ENCODE measurements at regions not wholly inside any gene's neighbourhood (a gene's known extent, or its start where the extent isn't known, plus 50 kb on each side); places are given as distances from the start of the nearest gene placed in this dataset.

DNA sequence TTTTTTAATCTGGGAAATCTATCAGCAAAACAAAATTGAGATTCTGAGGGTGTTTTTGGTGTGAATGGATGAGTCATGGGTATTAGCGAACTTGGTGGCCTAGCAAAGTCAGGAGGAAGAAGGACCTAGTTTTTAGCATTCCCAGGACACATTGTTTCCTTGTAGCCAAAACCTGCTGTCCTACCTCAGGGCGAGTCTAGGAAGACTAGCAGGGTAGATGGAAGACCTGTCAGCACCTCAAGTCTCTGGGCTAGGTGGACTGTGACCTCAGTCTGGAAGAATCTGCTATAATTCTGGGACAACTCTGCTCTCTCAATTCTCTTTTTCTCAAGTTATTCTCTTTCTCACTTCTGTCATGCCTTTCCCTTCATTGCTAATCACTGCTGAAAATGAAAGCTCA lies 1399.3 kb upstream of the LRRTM1 start:
- TF ChIP-seq, protein P1, sequence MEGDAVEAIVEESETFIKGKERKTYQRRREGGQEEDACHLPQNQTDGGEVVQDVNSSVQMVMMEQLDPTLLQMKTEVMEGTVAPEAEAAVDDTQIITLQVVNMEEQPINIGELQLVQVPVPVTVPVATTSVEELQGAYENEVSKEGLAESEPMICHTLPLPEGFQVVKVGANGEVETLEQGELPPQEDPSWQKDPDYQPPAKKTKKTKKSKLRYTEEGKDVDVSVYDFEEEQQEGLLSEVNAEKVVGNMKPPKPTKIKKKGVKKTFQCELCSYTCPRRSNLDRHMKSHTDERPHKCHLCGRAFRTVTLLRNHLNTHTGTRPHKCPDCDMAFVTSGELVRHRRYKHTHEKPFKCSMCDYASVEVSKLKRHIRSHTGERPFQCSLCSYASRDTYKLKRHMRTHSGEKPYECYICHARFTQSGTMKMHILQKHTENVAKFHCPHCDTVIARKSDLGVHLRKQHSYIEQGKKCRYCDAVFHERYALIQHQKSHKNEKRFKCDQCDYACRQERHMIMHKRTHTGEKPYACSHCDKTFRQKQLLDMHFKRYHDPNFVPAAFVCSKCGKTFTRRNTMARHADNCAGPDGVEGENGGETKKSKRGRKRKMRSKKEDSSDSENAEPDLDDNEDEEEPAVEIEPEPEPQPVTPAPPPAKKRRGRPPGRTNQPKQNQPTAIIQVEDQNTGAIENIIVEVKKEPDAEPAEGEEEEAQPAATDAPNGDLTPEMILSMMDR (IDR thresholded peaks at IDR 0.05): no peak
- no peak for TF ChIP-seq POLR2A (IDR thresholded peaks at IDR 0.05)

Data from testis (tissue), 2 donors.